IPS-20b (cell line): ENCODE measurements at regions not wholly inside any gene's neighbourhood (a gene's known extent, or its start where the extent isn't known, plus 50 kb on each side); places are given as distances from the start of the nearest gene placed in this dataset.
"Not testable (repeated sequence)": the region's sequence is repeated elsewhere in the genome, so short reads cannot be mapped to it uniquely, and the experiment has no call there.

ENCODE experiments used
- H3K27ac ChIP-seq: one replicate; pipeline ENCODE4 v1.5.1; 2013; ENCODE audit warnings: low read length
- H3K27me3 ChIP-seq: 2 replicates; pipeline ENCODE4 v1.6.1; 2013; ENCODE audit warnings: mild to moderate bottlenecking, low read length, inconsistent platforms; ENCODE audit not compliant: insufficient read depth
- H3K36me3 ChIP-seq: 2 replicates; pipeline ENCODE4 v1.6.1; 2013; ENCODE audit warnings: low read depth, mild to moderate bottlenecking, inconsistent platforms, low read length, moderate library complexity; ENCODE audit not compliant: insufficient read depth
- H3K4me1 ChIP-seq: 2 replicates; pipeline ENCODE4 v1.6.1; 2013; ENCODE audit warnings: mild to moderate bottlenecking, control low read depth, inconsistent platforms, low read length, moderate library complexity; ENCODE audit not compliant: insufficient read depth
- H3K4me3 ChIP-seq: 2 replicates; pipeline ENCODE4 v1.5.1; 2013; ENCODE audit warnings: mild to moderate bottlenecking, low read length, inconsistent platforms
- H3K9ac ChIP-seq: 2 replicates; pipeline ENCODE4 v1.6.1; 2013; ENCODE audit warnings: low read depth, mild to moderate bottlenecking, inconsistent platforms, low read length, moderate library complexity
- H3K9me3 ChIP-seq: 2 replicates; pipeline ENCODE4 v1.6.1; 2013; ENCODE audit warnings: mild to moderate bottlenecking, low read depth, low read length, inconsistent platforms; ENCODE audit not compliant: insufficient read depth

DNA sequence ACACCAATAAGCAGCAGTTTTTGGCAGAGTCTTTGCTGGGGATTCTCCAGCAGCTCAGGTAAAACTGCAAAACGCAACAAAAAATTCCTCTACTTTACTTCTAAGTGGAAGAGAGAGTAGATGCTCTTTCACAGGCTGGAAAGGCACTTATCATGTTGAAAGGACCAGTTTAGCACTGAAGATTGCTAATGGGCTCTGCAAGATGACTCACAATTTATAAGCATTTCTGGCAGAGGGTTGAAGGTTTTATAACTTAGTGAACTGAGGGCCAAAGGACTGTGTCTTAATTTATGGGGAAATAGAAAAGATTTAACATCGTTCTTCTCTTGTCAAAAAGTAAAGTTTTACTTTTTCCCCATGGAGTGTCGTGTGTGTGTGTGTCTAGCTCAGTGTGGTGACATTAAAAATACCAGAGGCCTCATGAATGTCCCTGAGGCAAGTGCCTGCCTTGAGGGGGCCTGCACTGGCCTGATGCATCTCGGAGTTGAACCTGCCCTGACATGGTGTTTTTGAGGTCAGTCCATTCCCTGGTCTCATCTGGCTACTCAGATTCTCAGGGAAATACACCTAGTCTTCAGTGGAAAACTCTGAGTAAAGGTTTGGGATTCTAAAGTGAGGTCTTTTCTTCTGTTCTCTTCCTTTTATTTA, 1092.0 kb downstream of the NAALADL2 start:
- Histone ChIP-seq H3K9me3 (peaks cover 1% of the 10 kb centered on the region; the same call in 1 of the 2 replicates), H3K36me3 (no peaks in the 10 kb centered on the region), H3K27me3 (no peaks in the 10 kb centered on the region), H3K9ac (no peak overlapping the region), H3K4me3 (no peak overlapping the region), H3K27ac (no peak overlapping the region), H3K4me1 (no peaks in the 10 kb centered on the region)

DNA sequence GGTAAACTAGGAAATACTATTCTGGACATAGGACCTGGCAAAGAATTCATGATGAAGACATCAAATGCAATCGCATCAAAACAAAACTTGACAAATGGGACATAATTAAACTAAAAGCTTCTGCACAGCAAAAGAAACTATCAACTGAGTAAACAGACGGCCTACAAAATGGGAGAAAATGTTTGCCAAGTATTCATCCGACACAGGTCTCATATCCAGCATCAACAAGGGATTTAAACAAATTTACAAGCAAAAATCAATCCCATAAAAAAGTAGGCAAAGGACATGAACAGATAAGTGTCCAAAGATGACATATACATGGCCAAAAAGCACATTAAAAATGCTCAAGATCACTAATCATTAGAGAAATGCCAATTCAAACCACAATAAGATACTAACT, 1088.9 kb downstream of the NAALADL2 start:
- Histone ChIP-seq H3K36me3 (no peaks in the 10 kb centered on the region), H3K27ac (no peak overlapping the region), H3K9ac (no peak overlapping the region), H3K9me3 (peaks cover 9% of the 10 kb centered on the region), H3K27me3 (no peaks in the 10 kb centered on the region), H3K4me3 (no peak overlapping the region), H3K4me1 (no peaks in the 10 kb centered on the region)

DNA sequence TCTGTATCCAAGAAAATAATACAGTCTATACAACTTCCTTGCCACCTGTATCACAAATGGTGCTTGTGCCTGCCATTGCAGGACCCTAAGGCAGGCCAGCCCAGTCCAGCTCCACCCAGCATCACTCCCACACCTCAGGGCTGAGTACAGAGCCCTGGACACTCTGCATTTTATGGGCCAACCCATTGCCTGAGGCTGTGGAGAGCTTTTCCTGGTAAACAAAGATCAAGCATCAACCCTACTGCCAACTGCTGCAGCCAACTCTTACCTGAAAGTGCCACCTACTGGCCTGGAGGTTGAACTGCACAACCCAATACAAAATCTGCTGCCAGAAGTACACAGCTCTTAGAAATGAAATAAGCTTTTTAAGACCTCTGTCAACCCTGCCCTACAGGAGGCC, 1082.2 kb downstream of the NAALADL2 start:
- no peak overlapping the region for H3K9ac ChIP-seq
- peak overlapping the region; percentile 45 for H3K27ac ChIP-seq
- H3K4me1 ChIP-seq = no peaks in the 10 kb centered on the region
- no peak overlapping the region for H3K4me3 ChIP-seq
- H3K36me3 ChIP-seq = no peaks in the 10 kb centered on the region
- peaks cover 9% of the 10 kb centered on the region for H3K9me3 ChIP-seq
- H3K27me3 ChIP-seq = no peaks in the 10 kb centered on the region

DNA sequence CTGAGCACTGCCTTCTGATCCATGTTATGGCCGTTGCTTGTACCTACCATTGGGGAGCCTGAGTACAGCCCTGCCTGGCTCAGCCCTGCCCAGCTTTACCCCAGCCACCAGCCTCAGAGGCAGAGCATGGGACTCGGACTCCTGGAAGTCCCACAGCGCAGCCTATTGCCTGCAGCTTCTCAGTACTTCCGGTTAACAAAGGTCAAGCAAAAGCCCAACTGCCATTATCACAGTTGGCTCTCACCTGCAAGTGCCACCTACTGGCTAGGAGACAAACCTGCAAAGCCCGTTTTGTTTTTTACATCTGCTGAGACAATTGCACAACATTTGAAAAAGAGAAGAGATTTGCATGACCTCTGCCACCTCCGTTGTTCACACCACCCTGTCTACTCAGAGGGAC, 1081.7 kb downstream of the NAALADL2 start:
- Histone ChIP-seq H3K27me3 (no peaks in the 10 kb centered on the region), H3K36me3 (no peaks in the 10 kb centered on the region), H3K4me3 (no peak overlapping the region), H3K4me1 (no peaks in the 10 kb centered on the region), H3K9ac (no peak overlapping the region), H3K27ac (peak overlapping the region; percentile 45), H3K9me3 (peaks cover 10% of the 10 kb centered on the region)

DNA sequence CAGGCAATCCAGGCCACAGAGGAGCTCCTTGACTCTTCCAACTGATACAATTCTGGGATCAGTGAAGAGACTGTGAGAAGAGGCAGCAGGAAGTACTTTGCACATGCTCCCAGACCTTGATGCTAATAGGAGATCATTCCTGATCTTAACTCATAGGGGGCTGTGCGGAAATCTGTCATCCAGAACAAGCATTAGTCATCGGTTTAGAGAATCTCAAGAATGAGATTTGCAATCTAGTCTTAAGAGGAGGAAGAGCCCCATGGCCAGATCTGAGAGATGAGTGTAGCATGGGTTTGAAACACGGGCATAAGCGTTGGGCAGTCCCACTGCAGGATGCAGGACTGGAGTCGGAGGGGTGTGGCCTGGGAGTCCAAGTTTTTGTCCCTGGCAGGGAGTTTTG, 1081.1 kb downstream of the NAALADL2 start:
- Histone ChIP-seq H3K9ac (no peak overlapping the region), H3K4me1 (no peaks in the 10 kb centered on the region), H3K36me3 (no peaks in the 10 kb centered on the region), H3K27ac (no peak overlapping the region), H3K4me3 (no peak overlapping the region), H3K27me3 (no peaks in the 10 kb centered on the region), H3K9me3 (peaks cover 5% of the 10 kb centered on the region)

DNA sequence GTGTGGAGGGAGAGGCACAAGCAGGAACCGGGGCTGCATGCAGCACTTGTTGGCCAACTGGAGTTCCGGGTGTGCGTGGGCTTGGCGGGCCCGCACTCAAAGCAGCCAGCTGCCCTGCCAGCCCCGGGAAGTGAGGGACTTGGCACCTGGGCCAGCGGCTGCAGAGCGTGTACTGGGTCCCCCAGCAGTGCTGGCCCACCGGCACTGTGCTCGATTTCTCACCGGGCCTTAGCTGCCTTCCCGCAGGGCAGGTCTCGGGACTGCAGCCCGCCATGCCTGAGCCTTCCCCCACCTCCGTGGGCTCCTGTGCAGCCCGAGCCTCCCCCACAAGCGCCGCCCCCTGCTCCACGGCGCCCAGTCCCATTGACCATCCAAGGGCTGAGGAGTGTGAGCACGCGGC, 1078.2 kb downstream of the NAALADL2 start:
- not testable (repeated sequence) for H3K36me3 ChIP-seq, H3K27ac ChIP-seq, H3K9ac ChIP-seq, H3K27me3 ChIP-seq, H3K4me1 ChIP-seq, H3K9me3 ChIP-seq, H3K4me3 ChIP-seq

DNA sequence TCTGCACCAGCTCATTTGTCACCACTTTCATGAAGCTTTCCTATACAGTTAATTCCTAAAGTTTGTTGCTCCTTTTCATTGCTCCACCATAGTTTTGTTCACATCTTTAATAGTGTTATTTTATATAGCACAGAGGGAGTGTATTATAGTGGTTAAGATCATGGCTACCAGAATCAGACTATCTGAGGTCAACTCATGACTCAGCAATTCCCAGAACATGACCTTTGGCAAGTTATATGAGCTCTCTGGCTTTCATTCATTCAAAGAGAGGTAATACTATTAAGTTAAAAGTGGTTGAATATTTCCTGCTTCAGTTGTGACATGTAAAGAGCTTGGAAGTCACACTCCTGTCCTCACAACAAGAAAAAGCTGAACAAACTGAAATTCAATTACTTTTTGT, 1073.5 kb downstream of the NAALADL2 start:
- H3K9me3 ChIP-seq = peaks cover 5% of the 10 kb centered on the region
- H3K4me3 ChIP-seq = no peak overlapping the region
- no peak overlapping the region for H3K27ac ChIP-seq
- H3K36me3 ChIP-seq = no peaks in the 10 kb centered on the region
- no peaks in the 10 kb centered on the region for H3K4me1 ChIP-seq
- H3K27me3 ChIP-seq = no peaks in the 10 kb centered on the region
- no peak overlapping the region for H3K9ac ChIP-seq

DNA sequence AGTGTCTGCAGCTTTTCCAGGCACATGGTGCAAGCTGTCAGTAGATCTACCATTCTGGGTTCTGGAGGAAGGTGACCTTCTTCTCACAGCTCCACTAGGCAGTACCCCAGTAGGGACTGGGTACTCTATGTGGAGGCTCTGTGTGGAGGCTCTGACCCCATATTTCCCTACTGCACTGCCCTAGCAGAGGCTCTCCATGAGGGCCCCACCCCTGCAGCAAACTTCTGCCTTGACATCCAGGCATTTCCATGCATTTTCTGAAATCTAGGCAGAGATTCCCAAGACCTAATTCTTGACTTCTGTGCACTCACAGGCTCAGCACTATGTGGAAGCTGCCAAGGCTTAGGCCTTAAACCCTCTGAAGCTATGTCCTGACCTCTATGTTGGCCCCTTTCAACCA, 1060.0 kb downstream of the NAALADL2 start:
- no peaks in the 10 kb centered on the region for H3K27me3 ChIP-seq
- no peak overlapping the region for H3K4me3 ChIP-seq
- no peak overlapping the region for H3K27ac ChIP-seq
- no peaks in the 10 kb centered on the region for H3K4me1 ChIP-seq
- H3K36me3 ChIP-seq = no peaks in the 10 kb centered on the region
- H3K9ac ChIP-seq = no peak overlapping the region
- H3K9me3 ChIP-seq = peaks cover 17% of the 10 kb centered on the region

DNA sequence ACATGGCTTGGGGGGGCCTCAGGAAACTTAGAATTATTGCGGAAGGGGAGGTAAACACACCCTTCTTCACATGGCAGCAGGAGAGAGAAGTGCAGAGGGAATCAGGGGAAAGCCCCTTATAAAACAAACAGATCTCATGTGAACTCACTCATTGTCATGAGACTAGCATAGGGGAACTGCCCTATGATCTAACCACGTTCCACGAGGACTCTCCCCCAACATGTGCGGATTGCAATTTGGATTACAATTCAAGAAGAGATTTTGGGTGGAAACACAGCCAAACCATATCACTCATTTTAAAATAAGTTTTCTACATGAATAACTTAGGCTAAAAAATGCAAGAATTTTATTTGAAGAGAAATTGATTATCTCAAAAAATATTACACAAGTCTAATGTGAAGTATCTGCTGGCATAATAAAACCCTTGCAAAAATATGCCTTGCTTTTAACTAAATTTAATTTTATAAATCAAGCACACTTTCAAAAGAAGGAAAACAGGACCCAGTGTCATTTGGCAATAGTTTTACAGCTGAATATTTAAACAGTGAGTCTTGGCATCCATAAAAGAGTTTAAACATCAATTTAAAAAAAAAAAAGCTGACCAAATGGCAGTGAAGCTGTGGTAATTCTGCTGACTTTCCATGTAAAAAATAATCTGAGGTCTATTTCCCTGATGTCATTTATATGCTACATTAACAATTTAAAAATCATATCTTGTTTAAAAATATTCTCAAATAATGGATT, 1057.2 kb downstream of the NAALADL2 start:
- Histone ChIP-seq H3K27me3 (no peaks in the 10 kb centered on the region), H3K4me1 (no peaks in the 10 kb centered on the region), H3K27ac (no peak overlapping the region), H3K9ac (no peak overlapping the region), H3K4me3 (no peak overlapping the region), H3K9me3 (peaks cover 17% of the 10 kb centered on the region), H3K36me3 (no peaks in the 10 kb centered on the region)

DNA sequence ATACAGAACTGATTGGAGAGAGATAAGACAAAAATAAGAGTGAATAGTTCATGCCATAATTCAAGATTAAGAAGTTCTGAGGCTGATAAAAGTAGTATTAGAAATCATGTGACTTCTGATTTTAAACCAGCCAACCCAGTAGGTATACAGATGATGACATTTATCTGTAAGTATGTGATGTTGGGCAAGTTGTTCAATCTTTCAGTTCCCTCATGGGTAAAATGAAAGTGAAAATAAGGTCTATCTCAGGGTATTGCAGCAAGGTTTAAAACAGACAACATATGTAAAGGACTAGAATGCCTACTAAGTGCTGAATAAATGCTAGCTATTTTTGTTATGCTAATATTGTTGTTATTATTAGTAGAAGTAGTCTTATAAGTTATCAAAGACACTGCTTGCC, 1055.7 kb downstream of the NAALADL2 start:
- Histone ChIP-seq H3K4me3 (no peak overlapping the region), H3K9me3 (peaks cover 13% of the 10 kb centered on the region), H3K9ac (no peak overlapping the region), H3K36me3 (no peaks in the 10 kb centered on the region), H3K27ac (no peak overlapping the region), H3K4me1 (no peaks in the 10 kb centered on the region), H3K27me3 (no peaks in the 10 kb centered on the region)

DNA sequence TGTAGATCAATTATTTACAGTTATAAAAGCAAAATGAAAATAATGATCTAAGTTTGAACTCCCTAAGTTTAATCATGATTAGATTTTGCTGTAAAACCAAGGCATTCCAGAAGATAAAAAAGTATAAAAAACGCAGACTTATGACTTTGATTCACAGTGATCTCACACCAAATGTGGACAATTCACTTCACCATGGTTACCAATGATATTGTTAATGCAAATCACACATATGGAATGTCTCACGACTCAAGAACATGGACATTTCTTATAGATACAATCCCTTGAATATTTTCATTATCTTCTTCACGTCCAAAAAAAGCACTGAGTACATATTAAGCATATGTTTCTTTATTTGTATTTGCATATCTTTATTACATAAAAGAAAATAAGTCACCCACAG, 1054.2 kb downstream of the NAALADL2 start:
- no peak overlapping the region for H3K4me3 ChIP-seq
- H3K9ac ChIP-seq = no peak overlapping the region
- H3K9me3 ChIP-seq = no peaks in the 10 kb centered on the region; the same call in 1 of the 2 replicates
- H3K27ac ChIP-seq = no peak overlapping the region
- H3K4me1 ChIP-seq = no peaks in the 10 kb centered on the region
- no peaks in the 10 kb centered on the region for H3K36me3 ChIP-seq
- H3K27me3 ChIP-seq = no peaks in the 10 kb centered on the region

DNA sequence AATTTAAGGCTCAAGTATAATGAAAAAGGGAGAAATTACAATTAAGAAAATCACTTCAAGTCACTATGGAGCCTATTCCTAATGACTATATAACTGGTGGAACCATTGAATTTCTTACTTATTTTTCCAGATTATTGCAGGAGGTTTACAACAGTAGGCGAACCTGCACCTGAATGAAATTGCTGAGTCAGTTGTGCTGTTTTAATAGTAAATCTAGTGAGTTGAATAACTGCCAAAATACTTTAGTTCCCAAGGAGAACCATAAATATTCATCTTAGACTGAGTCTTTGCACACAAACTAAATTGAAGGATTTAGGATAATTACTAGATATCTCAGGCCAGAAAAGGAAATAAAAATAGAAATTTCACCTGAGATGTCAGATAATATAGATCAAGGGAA, 1052.8 kb downstream of the NAALADL2 start:
- H3K9ac ChIP-seq = no peak overlapping the region
- no peaks in the 10 kb centered on the region for H3K9me3 ChIP-seq
- no peaks in the 10 kb centered on the region for H3K36me3 ChIP-seq
- H3K4me1 ChIP-seq = no peaks in the 10 kb centered on the region
- no peaks in the 10 kb centered on the region for H3K27me3 ChIP-seq
- no peak overlapping the region for H3K4me3 ChIP-seq
- no peak overlapping the region for H3K27ac ChIP-seq
